HepG2 (cell line): ENCODE measurements at regions not wholly inside any gene's neighbourhood (a gene's known extent, or its start where the extent isn't known, plus 50 kb on each side); places are given as distances from the start of the nearest gene placed in this dataset.

Experiments used
- ASH2L ChIP-seq: fragments of 300-600, 200-600 bp; sonication (generic); IDR thresholded peaks from 2 replicates; pipeline ENCODE4 v1.7.0; 2017; ENCODE audit warnings: low read depth, mild to moderate bottlenecking, moderate library complexity, mixed read lengths, low read length; ENCODE audit not compliant: insufficient read length
- CTCF ChIP-seq: sonication (generic); formaldehyde crosslinking; IDR thresholded peaks from 2 replicates; pipeline ENCODE4 v1.5.0; 2020; ENCODE audit warnings: mild to moderate bottlenecking, missing genetic modification reagents, moderate library complexity
- DPF2 ChIP-seq: sonication (generic); formaldehyde crosslinking; IDR thresholded peaks from 2 replicates; pipeline ENCODE4 v1.4.0; 2020; ENCODE audit warnings: mild to moderate bottlenecking, low read depth, missing genetic modification reagents, borderline replicate concordance
- MEIS1 ChIP-seq: sonication (generic); formaldehyde crosslinking; IDR thresholded peaks from 2 replicates; pipeline ENCODE4 v1.9.0; 2021; ENCODE audit warnings: mild to moderate bottlenecking, missing genetic modification reagents, moderate library complexity, borderline replicate concordance
- NFYB ChIP-seq: sonication (generic); formaldehyde crosslinking; IDR thresholded peaks from 2 replicates; pipeline ENCODE4 v1.4.0; 2020; ENCODE audit warnings: missing genetic modification reagents
- SETDB1 ChIP-seq: sonication (generic); formaldehyde crosslinking; IDR thresholded peaks from 2 replicates; pipeline ENCODE4 v1.5.1; 2020; ENCODE audit warnings: missing genetic modification reagents, mild to moderate bottlenecking, borderline replicate concordance
- SMARCC2 ChIP-seq: fragments of 450-650 bp; IDR thresholded peaks from 2 replicates; pipeline ENCODE4 v1.6.1; 2017; ENCODE audit warnings: antibody characterized with exemption, mild to moderate bottlenecking
- ZNF224 ChIP-seq: sonication (generic); formaldehyde crosslinking; IDR thresholded peaks from 2 replicates; pipeline ENCODE4 v1.5.0; 2020; ENCODE audit warnings: mild to moderate bottlenecking, missing genetic modification reagents
- ZNF337 ChIP-seq: sonication (generic); formaldehyde crosslinking; IDR thresholded peaks from 2 replicates; pipeline ENCODE4 v1.5.1; 2020; ENCODE audit warnings: missing genetic modification reagents, low read depth, mild to moderate bottlenecking, borderline replicate concordance
- ZNF451 ChIP-seq: sonication (generic); formaldehyde crosslinking; IDR thresholded peaks from 2 replicates; pipeline ENCODE4 v1.5.0; 2020; ENCODE audit warnings: mild to moderate bottlenecking, missing genetic modification reagents
- ZSCAN31 ChIP-seq: sonication (generic); formaldehyde crosslinking; IDR thresholded peaks from 2 replicates; pipeline ENCODE4 v1.5.0; 2020; ENCODE audit warnings: low read depth, mild to moderate bottlenecking, missing genetic modification reagents
- TF ChIP-seq, protein P1 (sequence below), 2 experiments: fragments of 450-650 bp in 1 of 2; sonication (generic) in 1 of 2; formaldehyde crosslinking in 1 of 2; IDR thresholded peaks; 2 replicates each; pipeline versions ENCODE4 v1.6.1 to v1.8.0; 2016 to 2022; ENCODE audit warnings: antibody characterized with exemption in 1 of 2, mild to moderate bottlenecking in 1 of 2, missing genetic modification reagents in 1 of 2
- TF ChIP-seq, protein P2 (sequence below), 2 experiments: IDR thresholded peaks; 2 replicates each; pipeline ENCODE4 v1.6.1; 2011 to 2012; ENCODE audit warnings: low read length in 2 of 2, borderline replicate concordance in 1 of 2, low read depth in 1 of 2, mild to moderate bottlenecking in 1 of 2, moderate library complexity in 1 of 2
- TF ChIP-seq, protein P3 (sequence below): sonication (generic); formaldehyde crosslinking; IDR thresholded peaks from 2 replicates; pipeline ENCODE4 v1.4.0; 2020; ENCODE audit warnings: missing genetic modification reagents

GRCh38 chr4:137649711-137650450, 117.6 kb upstream of the PCDH18 start:
- TF ChIP-seq SETDB1 (CRISPR knock-in tag) (no peak), CTCF (CRISPR knock-in tag) (no peak), DPF2 (CRISPR knock-in tag) (no peak), ZNF451 (CRISPR knock-in tag) (no peak), MEIS1 (no peak), SMARCC2 (no peak), ZSCAN31 (CRISPR knock-in tag) (no peak), ZNF337 (CRISPR knock-in tag) (no peak), NFYB (CRISPR knock-in tag) (no peak), ZNF224 (CRISPR knock-in tag) (no peak), ASH2L (no peak)
- TF ChIP-seq, protein P1, sequence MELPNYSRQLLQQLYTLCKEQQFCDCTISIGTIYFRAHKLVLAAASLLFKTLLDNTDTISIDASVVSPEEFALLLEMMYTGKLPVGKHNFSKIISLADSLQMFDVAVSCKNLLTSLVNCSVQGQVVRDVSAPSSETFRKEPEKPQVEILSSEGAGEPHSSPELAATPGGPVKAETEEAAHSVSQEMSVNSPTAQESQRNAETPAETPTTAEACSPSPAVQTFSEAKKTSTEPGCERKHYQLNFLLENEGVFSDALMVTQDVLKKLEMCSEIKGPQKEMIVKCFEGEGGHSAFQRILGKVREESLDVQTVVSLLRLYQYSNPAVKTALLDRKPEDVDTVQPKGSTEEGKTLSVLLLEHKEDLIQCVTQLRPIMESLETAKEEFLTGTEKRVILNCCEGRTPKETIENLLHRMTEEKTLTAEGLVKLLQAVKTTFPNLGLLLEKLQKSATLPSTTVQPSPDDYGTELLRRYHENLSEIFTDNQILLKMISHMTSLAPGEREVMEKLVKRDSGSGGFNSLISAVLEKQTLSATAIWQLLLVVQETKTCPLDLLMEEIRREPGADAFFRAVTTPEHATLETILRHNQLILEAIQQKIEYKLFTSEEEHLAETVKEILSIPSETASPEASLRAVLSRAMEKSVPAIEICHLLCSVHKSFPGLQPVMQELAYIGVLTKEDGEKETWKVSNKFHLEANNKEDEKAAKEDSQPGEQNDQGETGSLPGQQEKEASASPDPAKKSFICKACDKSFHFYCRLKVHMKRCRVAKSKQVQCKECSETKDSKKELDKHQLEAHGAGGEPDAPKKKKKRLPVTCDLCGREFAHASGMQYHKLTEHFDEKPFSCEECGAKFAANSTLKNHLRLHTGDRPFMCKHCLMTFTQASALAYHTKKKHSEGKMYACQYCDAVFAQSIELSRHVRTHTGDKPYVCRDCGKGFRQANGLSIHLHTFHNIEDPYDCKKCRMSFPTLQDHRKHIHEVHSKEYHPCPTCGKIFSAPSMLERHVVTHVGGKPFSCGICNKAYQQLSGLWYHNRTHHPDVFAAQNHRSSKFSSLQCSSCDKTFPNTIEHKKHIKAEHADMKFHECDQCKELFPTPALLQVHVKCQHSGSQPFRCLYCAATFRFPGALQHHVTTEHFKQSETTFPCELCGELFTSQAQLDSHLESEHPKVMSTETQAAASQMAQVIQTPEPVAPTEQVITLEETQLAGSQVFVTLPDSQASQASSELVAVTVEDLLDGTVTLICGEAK (IDR thresholded peaks at IDR 0.05): no peak
- TF ChIP-seq, protein P1 (CRISPR knock-in tag; IDR thresholded peaks at IDR 0.05): no peak
- TF ChIP-seq, protein P2, sequence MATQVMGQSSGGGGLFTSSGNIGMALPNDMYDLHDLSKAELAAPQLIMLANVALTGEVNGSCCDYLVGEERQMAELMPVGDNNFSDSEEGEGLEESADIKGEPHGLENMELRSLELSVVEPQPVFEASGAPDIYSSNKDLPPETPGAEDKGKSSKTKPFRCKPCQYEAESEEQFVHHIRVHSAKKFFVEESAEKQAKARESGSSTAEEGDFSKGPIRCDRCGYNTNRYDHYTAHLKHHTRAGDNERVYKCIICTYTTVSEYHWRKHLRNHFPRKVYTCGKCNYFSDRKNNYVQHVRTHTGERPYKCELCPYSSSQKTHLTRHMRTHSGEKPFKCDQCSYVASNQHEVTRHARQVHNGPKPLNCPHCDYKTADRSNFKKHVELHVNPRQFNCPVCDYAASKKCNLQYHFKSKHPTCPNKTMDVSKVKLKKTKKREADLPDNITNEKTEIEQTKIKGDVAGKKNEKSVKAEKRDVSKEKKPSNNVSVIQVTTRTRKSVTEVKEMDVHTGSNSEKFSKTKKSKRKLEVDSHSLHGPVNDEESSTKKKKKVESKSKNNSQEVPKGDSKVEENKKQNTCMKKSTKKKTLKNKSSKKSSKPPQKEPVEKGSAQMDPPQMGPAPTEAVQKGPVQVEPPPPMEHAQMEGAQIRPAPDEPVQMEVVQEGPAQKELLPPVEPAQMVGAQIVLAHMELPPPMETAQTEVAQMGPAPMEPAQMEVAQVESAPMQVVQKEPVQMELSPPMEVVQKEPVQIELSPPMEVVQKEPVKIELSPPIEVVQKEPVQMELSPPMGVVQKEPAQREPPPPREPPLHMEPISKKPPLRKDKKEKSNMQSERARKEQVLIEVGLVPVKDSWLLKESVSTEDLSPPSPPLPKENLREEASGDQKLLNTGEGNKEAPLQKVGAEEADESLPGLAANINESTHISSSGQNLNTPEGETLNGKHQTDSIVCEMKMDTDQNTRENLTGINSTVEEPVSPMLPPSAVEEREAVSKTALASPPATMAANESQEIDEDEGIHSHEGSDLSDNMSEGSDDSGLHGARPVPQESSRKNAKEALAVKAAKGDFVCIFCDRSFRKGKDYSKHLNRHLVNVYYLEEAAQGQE (IDR thresholded peaks at IDR 0.05; ENCODE audit: borderline replicate concordance in 1 of 2, low read depth in 1 of 2, low read length in 2 of 2): no peak
- TF ChIP-seq, protein P3, sequence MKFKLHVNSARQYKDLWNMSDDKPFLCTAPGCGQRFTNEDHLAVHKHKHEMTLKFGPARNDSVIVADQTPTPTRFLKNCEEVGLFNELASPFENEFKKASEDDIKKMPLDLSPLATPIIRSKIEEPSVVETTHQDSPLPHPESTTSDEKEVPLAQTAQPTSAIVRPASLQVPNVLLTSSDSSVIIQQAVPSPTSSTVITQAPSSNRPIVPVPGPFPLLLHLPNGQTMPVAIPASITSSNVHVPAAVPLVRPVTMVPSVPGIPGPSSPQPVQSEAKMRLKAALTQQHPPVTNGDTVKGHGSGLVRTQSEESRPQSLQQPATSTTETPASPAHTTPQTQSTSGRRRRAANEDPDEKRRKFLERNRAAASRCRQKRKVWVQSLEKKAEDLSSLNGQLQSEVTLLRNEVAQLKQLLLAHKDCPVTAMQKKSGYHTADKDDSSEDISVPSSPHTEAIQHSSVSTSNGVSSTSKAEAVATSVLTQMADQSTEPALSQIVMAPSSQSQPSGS: no peak
